IMR-90 (cell line): ENCODE measurements at regions not wholly inside any gene's neighbourhood (a gene's known extent, or its start where the extent isn't known, plus 50 kb on each side); places are given as distances from the start of the nearest gene placed in this dataset.
A peak's percentile ranks its signal among the peaks of the same experiment; 100 is the strongest.

Experiments used
- ATAC-seq: fragments of 200-7000 bp; cut with Tn5 transposase; 2 replicates; pipeline ENCODE4 v1.9.1; 2020; ENCODE audit warnings: low read depth, mild to moderate bottlenecking, moderate library complexity
- BruUV-seq: library from RNA; stranded (reverse); fragments of 400-500 nt; replicated peaks from 2 replicates; lab custom pipeline; 2021; lab: Mats Ljungman, UMichigan
- CTCF ChIA-PET: fragments of 300-600 bp; formaldehyde crosslinking; extraction: SDS; loops from one replicate; lab custom pipeline; 2021; ENCODE audit warnings: antibody characterized with exemption; lab: Yijun Ruan, JAX
- POLR2A ChIA-PET: fragments of 300-600 bp; sonication (Branson Sonifier 250); formaldehyde crosslinking; loops from one replicate; lab custom pipeline; 2022; ENCODE audit warnings: antibody characterized with exemption; ENCODE audit not compliant: unreplicated experiment; lab: Charles Lee
- DNase-seq: peaks from one replicate; pipeline ENCODE4 v3.0.0; 2013
- H2AFZ ChIP-seq: replicated peaks from 2 replicates; pipeline ENCODE3; 2013; ENCODE audit warnings: low read length, mild to moderate bottlenecking; ENCODE audit not compliant: poor library complexity
- H2AK5ac ChIP-seq: 2 replicates; pipeline ENCODE4 v1.6.1; 2013; ENCODE audit warnings: low read depth, low read length, inconsistent platforms
- H2AK9ac ChIP-seq: replicated peaks from 2 replicates; pipeline ENCODE3; 2013; ENCODE audit warnings: mild to moderate bottlenecking, low read depth, low read length, moderate library complexity; ENCODE audit not compliant: poor library complexity
- H2BK120ac ChIP-seq: 2 replicates; pipeline ENCODE4 v1.6.1; 2013; ENCODE audit warnings: low read depth, low read length, inconsistent platforms
- H2BK15ac ChIP-seq: 3 replicates; pipeline ENCODE4 v1.6.1; 2013; ENCODE audit warnings: low read depth, low read length, inconsistent platforms
- H2BK20ac ChIP-seq: 2 replicates; pipeline ENCODE4 v1.6.1; 2013; ENCODE audit warnings: low read depth, mild to moderate bottlenecking, inconsistent platforms, low read length, moderate library complexity
- H2BK5ac ChIP-seq: 2 replicates; pipeline ENCODE4 v1.6.1; 2013; ENCODE audit warnings: mild to moderate bottlenecking, low read depth, low read length, inconsistent platforms; ENCODE audit not compliant: poor library complexity, severe bottlenecking
- H3K14ac ChIP-seq: replicated peaks from 2 replicates; pipeline ENCODE4 v1.6.1; 2013; ENCODE audit warnings: low read depth, low read length, inconsistent platforms
- H3K18ac ChIP-seq: 2 replicates; pipeline ENCODE4 v1.6.1; 2013; ENCODE audit warnings: low read depth, low read length, control low read depth
- H3K23ac ChIP-seq: 2 replicates; pipeline ENCODE4 v1.6.1; 2013; ENCODE audit warnings: low read depth, low read length, inconsistent platforms
- H3K27ac ChIP-seq: 2 replicates; pipeline ENCODE4 v1.5.1; 2013; ENCODE audit warnings: mild to moderate bottlenecking, control low read depth, low read length; ENCODE audit not compliant: insufficient read depth
- H3K27me3 ChIP-seq: 2 replicates; pipeline ENCODE4 v1.6.1; 2013; ENCODE audit warnings: low read length; ENCODE audit not compliant: control insufficient read depth, insufficient read depth
- H3K36me3 ChIP-seq: 2 replicates; pipeline ENCODE4 v1.6.1; 2013; ENCODE audit warnings: low read length, mixed read lengths; ENCODE audit not compliant: control insufficient read depth, insufficient read depth
- H3K4ac ChIP-seq: 2 replicates; pipeline ENCODE4 v1.6.1; 2013; ENCODE audit warnings: low read depth, low read length, inconsistent platforms
- H3K4me1 ChIP-seq: 2 replicates; pipeline ENCODE4 v1.6.1; 2013; ENCODE audit warnings: low read length, mixed read lengths; ENCODE audit not compliant: control insufficient read depth, insufficient read depth
- H3K4me2 ChIP-seq: 2 replicates; pipeline ENCODE4 v1.6.1; 2013; ENCODE audit warnings: low read depth, mild to moderate bottlenecking, control low read depth, low read length, moderate library complexity
- H3K4me3 ChIP-seq: 2 replicates; pipeline ENCODE4 v1.5.1; 2013; ENCODE audit warnings: low read depth, mild to moderate bottlenecking, control low read depth, low read length, moderate library complexity; ENCODE audit not compliant: insufficient read depth
- H3K56ac ChIP-seq: 2 replicates; pipeline ENCODE4 v1.6.1; 2013; ENCODE audit warnings: low read length, inconsistent platforms; ENCODE audit not compliant: insufficient read depth; ENCODE audit errors: extremely low read depth
- H3K79me1 ChIP-seq, 2 experiments: 2 replicates each; pipeline ENCODE4 v1.6.1; 2013; ENCODE audit warnings: low read length in 2 of 2, inconsistent platforms in 1 of 2, low read depth in 1 of 2
- H3K9ac ChIP-seq: 2 replicates; pipeline ENCODE4 v1.6.1; 2013; ENCODE audit warnings: low read depth, low read length, control low read depth
- H3K9me1 ChIP-seq: 2 replicates; pipeline ENCODE4 v1.6.1; 2013; ENCODE audit warnings: low read length, inconsistent platforms; ENCODE audit not compliant: insufficient read depth
- H3K9me3 ChIP-seq: 2 replicates; pipeline ENCODE4 v1.6.1; 2013; ENCODE audit warnings: low read length; ENCODE audit not compliant: control insufficient read depth, insufficient read depth
- H4K20me1 ChIP-seq: 2 replicates; pipeline ENCODE4 v1.6.1; 2013; ENCODE audit warnings: low read length, inconsistent platforms; ENCODE audit not compliant: insufficient read depth
- H4K5ac ChIP-seq: 2 replicates; pipeline ENCODE4 v1.6.1; 2013; ENCODE audit warnings: mild to moderate bottlenecking, low read depth, low read length, control low read depth
- H4K8ac ChIP-seq, 2 experiments: 2 replicates each; pipeline ENCODE4 v1.6.1; 2013; ENCODE audit warnings: low read depth in 2 of 2, low read length in 2 of 2, control low read depth in 1 of 2, inconsistent platforms in 1 of 2
- H4K91ac ChIP-seq: 2 replicates; pipeline ENCODE4 v1.6.1; 2013; ENCODE audit warnings: low read depth, low read length, inconsistent platforms; ENCODE audit not compliant: insufficient read depth
- RAD21 ChIP-seq: IDR thresholded peaks from 2 replicates; pipeline ENCODE4 v1.6.1; 2012; ENCODE audit warnings: low read length, improper control_type of control experiment
- WGBS, 2 experiments: methylation state at CpG; one replicate each; pipeline versions ENCODE4 v1.1.5 to v1.1.7; 2013; ENCODE audit warnings: missing lambda C conversion rate in 2 of 2; ENCODE audit not compliant: insufficient read length in 1 of 2; ENCODE audit errors: extremely low coverage in 2 of 2; 5-methylcytosine and 5-hydroxymethylcytosine counted together
- dilution Hi-C: fragments of 300-500 bp; cut with HindIII; formaldehyde crosslinking; loops from one replicate; pipeline ENCODE4 v1.14.3; 2018; ENCODE audit warnings: low sequenced_read_pairs; ENCODE audit not compliant: unreplicated experiment
- in situ Hi-C: fragments of 300-500 bp; cut with MboI; formaldehyde crosslinking; loops from 3 replicates; pipeline ENCODE4 v1.14.3; 2019; ENCODE audit warnings: low sequenced_read_pairs, inconsistent platforms, mixed read lengths
- intact Hi-C: fragments of 100-400 bp; cut with micrococcal nuclease; formaldehyde crosslinking; loops from 2 replicates; pipeline ENCODE4 v1.10.0; 2022
- TF ChIP-seq, protein P1 (sequence below): fragments of 150-350 bp; IDR thresholded peaks from 2 replicates; pipeline ENCODE4 v1.6.1; 2016; ENCODE audit warnings: low read depth, mild to moderate bottlenecking, low read length, moderate library complexity, borderline replicate concordance

DNA sequence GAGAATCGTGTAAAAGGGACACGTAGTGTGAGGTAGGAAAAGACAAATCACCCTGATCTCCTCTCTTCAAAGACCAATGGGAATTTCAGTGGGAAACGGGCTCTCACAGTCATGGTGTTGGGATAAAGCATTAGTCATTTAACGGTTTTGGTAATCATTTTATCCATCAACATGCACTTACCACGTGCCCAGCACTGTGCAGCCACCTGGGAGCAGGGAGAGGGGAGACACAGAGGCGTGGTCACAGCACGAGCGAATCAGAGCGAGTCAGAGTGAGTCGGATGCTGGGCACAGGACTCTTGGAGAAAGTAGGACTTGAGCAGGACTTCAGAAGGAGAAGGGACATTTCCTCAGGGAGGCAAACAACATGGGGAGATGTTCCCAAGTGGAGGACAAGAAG is 130.8 kb downstream of the MINAR1 start:
- BruUV-seq, result no TSS peak
- WGBS, 2 experiments, result 48% methylated on average over 5 of the region's 10 CpGs; no CpG with 5 or more reads in 1 of the 2 experiments
- no peaks in the 10 kb centered on the region for H4K20me1 ChIP-seq
- no peaks in the 10 kb centered on the region; the same call in 1 of the 2 replicates for H3K27me3 ChIP-seq
- in situ Hi-C loops (no loop called here), dilution Hi-C loops (no loop called here), intact Hi-C loops (no loop called here)
- TF ChIP-seq, protein P1, sequence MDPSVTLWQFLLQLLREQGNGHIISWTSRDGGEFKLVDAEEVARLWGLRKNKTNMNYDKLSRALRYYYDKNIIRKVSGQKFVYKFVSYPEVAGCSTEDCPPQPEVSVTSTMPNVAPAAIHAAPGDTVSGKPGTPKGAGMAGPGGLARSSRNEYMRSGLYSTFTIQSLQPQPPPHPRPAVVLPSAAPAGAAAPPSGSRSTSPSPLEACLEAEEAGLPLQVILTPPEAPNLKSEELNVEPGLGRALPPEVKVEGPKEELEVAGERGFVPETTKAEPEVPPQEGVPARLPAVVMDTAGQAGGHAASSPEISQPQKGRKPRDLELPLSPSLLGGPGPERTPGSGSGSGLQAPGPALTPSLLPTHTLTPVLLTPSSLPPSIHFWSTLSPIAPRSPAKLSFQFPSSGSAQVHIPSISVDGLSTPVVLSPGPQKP, result no peak
- TF ChIP-seq RAD21, result no peak
- no peak overlapping the region for H2AFZ ChIP-seq
- H2AK5ac ChIP-seq, result no peak overlapping the region
- H3K9ac ChIP-seq, result no peak overlapping the region
- no peaks in the 10 kb centered on the region for H3K9me1 ChIP-seq
- peak overlapping the region; percentile 42 for H2AK9ac ChIP-seq
- no peaks in the 10 kb centered on the region for H3K36me3 ChIP-seq
- no peak overlapping the region for H3K23ac ChIP-seq
- ChIA-PET CTCF (no interaction called here), POLR2A (no interaction called here)
- no peak overlapping the region for H3K4ac ChIP-seq
- no peak overlapping the region for H2BK120ac ChIP-seq
- H3K27ac ChIP-seq, result no peak overlapping the region
- H3K4me3 ChIP-seq, result no peak overlapping the region
- no peak overlapping the region for H4K8ac ChIP-seq
- DNase-seq (no peak), ATAC-seq (no peak)
- H2BK5ac ChIP-seq, result no peak overlapping the region
- no peaks in the 10 kb centered on the region for H3K79me1 ChIP-seq
- no peaks in the 10 kb centered on the region for H3K4me1 ChIP-seq
- no peak overlapping the region for H3K56ac ChIP-seq
- H4K5ac ChIP-seq, result no peak overlapping the region
- no peak overlapping the region for H3K14ac ChIP-seq
- no peak overlapping the region for H3K18ac ChIP-seq
- no peaks in the 10 kb centered on the region for H3K9me3 ChIP-seq
- no peak overlapping the region for H3K4me2 ChIP-seq
- no peak overlapping the region for H4K91ac ChIP-seq
- H2BK15ac ChIP-seq, result no peak overlapping the region
- H2BK20ac ChIP-seq, result no peak overlapping the region
